ENCODE measurements at regions not wholly inside any gene's neighbourhood (a gene's known extent, or its start where the extent isn't known, plus 50 kb on each side); places are given as distances from the start of the nearest gene placed in this dataset.

DNA sequence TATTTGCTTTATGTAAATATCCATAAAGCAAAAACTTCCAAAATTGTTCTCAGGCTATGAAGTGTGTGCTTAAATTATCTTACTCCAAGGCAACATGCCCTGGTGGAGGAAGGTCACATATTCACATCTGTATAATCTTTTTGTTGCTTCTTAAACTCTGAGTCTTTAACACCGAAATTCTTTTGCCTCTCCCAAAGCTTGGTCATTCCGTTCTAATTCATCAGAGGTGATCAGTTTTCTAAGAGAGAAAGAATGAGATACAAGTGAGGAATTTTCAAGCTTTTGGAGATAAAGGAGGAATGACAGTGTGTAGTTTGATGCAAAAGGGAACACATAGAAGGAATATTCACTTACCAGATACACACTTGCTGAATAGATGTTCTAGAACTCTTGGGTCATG is 561.7 kb downstream of the LTN1 start:
- DNase-seq: no peak
- peaks cover 36% of the 10 kb centered on the region for H3K4me1 ChIP-seq
- H3K4me3 ChIP-seq (ENCODE audit: low read depth, low read length): no peak overlapping the region
- H3K4me3 Mint-ChIP-seq (ENCODE audit: unreplicated experiment): no peak overlapping the region
- H3K36me3 ChIP-seq (ENCODE audit: control insufficient read depth, insufficient read depth, low read length): no peaks in the 10 kb centered on the region
- peaks cover 30% of the 10 kb centered on the region for H3K4me1 Mint-ChIP-seq (ENCODE audit: low read depth, unreplicated experiment)
- H3K36me3 Mint-ChIP-seq (ENCODE audit: insufficient read depth, unreplicated experiment): no peaks in the 10 kb centered on the region
- H3K27me3 Mint-ChIP-seq (ENCODE audit: insufficient read depth, unreplicated experiment): no peaks in the 10 kb centered on the region
- H3K27ac Mint-ChIP-seq (ENCODE audit: unreplicated experiment): no peak overlapping the region
- intact Hi-C loops (cut with micrococcal nuclease; ENCODE audit: unreplicated experiment): no loop called here
- ChIA-PET CTCF (no interaction called here), POLR2A (no interaction called here)
- peaks cover 8% of the 10 kb centered on the region; the same call in 1 of the 2 replicates for H3K9me3 ChIP-seq
- BruUV-seq (replicated peaks): no TSS peak
- no peaks in the 10 kb centered on the region for H3K27me3 ChIP-seq (replicated peaks; ENCODE audit: control insufficient read depth, insufficient read depth, low read length)
- peaks cover 24% of the 10 kb centered on the region for H3K9me3 Mint-ChIP-seq (ENCODE audit: unreplicated experiment)
- TF ChIP-seq, protein P1, sequence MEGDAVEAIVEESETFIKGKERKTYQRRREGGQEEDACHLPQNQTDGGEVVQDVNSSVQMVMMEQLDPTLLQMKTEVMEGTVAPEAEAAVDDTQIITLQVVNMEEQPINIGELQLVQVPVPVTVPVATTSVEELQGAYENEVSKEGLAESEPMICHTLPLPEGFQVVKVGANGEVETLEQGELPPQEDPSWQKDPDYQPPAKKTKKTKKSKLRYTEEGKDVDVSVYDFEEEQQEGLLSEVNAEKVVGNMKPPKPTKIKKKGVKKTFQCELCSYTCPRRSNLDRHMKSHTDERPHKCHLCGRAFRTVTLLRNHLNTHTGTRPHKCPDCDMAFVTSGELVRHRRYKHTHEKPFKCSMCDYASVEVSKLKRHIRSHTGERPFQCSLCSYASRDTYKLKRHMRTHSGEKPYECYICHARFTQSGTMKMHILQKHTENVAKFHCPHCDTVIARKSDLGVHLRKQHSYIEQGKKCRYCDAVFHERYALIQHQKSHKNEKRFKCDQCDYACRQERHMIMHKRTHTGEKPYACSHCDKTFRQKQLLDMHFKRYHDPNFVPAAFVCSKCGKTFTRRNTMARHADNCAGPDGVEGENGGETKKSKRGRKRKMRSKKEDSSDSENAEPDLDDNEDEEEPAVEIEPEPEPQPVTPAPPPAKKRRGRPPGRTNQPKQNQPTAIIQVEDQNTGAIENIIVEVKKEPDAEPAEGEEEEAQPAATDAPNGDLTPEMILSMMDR (IDR thresholded peaks at IDR 0.05; ENCODE audit: insufficient read depth in 1 of 2, low read depth in 1 of 2, low read length in 1 of 2, severe bottlenecking in 1 of 2, unreplicated experiment in 1 of 2): no peak

- ChIA-PET CTCF (no interaction called here), POLR2A (no interaction called here)
- Mint-ChIP-seq H3K27me3 (ENCODE audit: insufficient read depth, unreplicated experiment) (no peaks in the 10 kb centered on the region), H3K27ac (ENCODE audit: unreplicated experiment) (no peak overlapping the region), H3K4me3 (ENCODE audit: unreplicated experiment) (no peak overlapping the region), H3K4me1 (ENCODE audit: low read depth, unreplicated experiment) (peaks cover 30% of the 10 kb centered on the region), H3K36me3 (ENCODE audit: insufficient read depth, unreplicated experiment) (no peaks in the 10 kb centered on the region), H3K9me3 (ENCODE audit: unreplicated experiment) (peaks cover 24% of the 10 kb centered on the region)
- Histone ChIP-seq H3K36me3 (ENCODE audit: control insufficient read depth, insufficient read depth, low read length) (no peaks in the 10 kb centered on the region), H3K27me3 (replicated peaks; ENCODE audit: control insufficient read depth, insufficient read depth, low read length) (no peaks in the 10 kb centered on the region), H3K9me3 (peaks cover 8% of the 10 kb centered on the region; the same call in 1 of the 2 replicates), H3K4me3 (ENCODE audit: low read depth, low read length) (no peak overlapping the region), H3K4me1 (peaks cover 42% of the 10 kb centered on the region)
- DNase-seq: no peak
- BruUV-seq (replicated peaks): no TSS peak
- TF ChIP-seq, protein P1 (IDR thresholded peaks at IDR 0.05; ENCODE audit: insufficient read depth in 1 of 2, low read depth in 1 of 2, low read length in 1 of 2, severe bottlenecking in 1 of 2, unreplicated experiment in 1 of 2): no peak
- intact Hi-C loops (cut with micrococcal nuclease; ENCODE audit: unreplicated experiment): loop anchor here (5.0 kb wide), 1 partner anchor 228 kb away; no protein-coding TSS in a partner anchor
These were observed 563.5 kb downstream of the LTN1 start for GRCh38 chr21:28429161-28429560.

- Mint-ChIP-seq H3K36me3 (ENCODE audit: insufficient read depth, unreplicated experiment) (no peaks in the 10 kb centered on the region), H3K4me3 (ENCODE audit: unreplicated experiment) (no peak overlapping the region), H3K27me3 (ENCODE audit: insufficient read depth, unreplicated experiment) (no peaks in the 10 kb centered on the region), H3K9me3 (ENCODE audit: unreplicated experiment) (peaks cover 24% of the 10 kb centered on the region), H3K27ac (ENCODE audit: unreplicated experiment) (peak overlapping the region; percentile 56), H3K4me1 (ENCODE audit: low read depth, unreplicated experiment) (peaks cover 30% of the 10 kb centered on the region)
- POLR2A ChIA-PET: no interaction called here
- no peak for DNase-seq
- no peaks in the 10 kb centered on the region for H3K36me3 ChIP-seq (ENCODE audit: control insufficient read depth, insufficient read depth, low read length)
- H3K9me3 ChIP-seq: 0 out of 2 replicates have a peak, but pooled peaks cover 5% of the 10 kb centered on the region
- BruUV-seq (replicated peaks): no TSS peak
- no peak overlapping the region for H3K4me3 ChIP-seq (ENCODE audit: low read depth, low read length)
- H3K27me3 ChIP-seq (replicated peaks; ENCODE audit: control insufficient read depth, insufficient read depth, low read length): no peaks in the 10 kb centered on the region
- TF ChIP-seq, protein P1 (IDR thresholded peaks at IDR 0.05; ENCODE audit: insufficient read depth in 1 of 2, low read depth in 1 of 2, low read length in 1 of 2, severe bottlenecking in 1 of 2, unreplicated experiment in 1 of 2): no peak
- peaks cover 45% of the 10 kb centered on the region for H3K4me1 ChIP-seq
- CTCF ChIA-PET: no interaction called here
- intact Hi-C loops (cut with micrococcal nuclease; ENCODE audit: unreplicated experiment): loop anchor here (5.0 kb wide), 1 partner anchor 230 kb away; no protein-coding TSS in a partner anchor
These were observed 565.2 kb downstream of the LTN1 start for GRCh38 chr21:28427394-28428022.

Measured in Caco-2 (cell line).